H9 (cell line): ENCODE measurements at regions not wholly inside any gene's neighbourhood (a gene's known extent, or its start where the extent isn't known, plus 50 kb on each side); places are given as distances from the start of the nearest gene placed in this dataset.

ENCODE experiments used
- DNase-seq: peaks from one replicate; pipeline ENCODE4 v3.0.0-alpha.2; 2017
- H2AFZ ChIP-seq: one replicate; pipeline ENCODE4 v1.6.1; 2013; ENCODE audit warnings: mild to moderate bottlenecking, low read length, control low read depth, moderate library complexity
- H2AK5ac ChIP-seq: 2 replicates; pipeline ENCODE4 v1.6.1; 2013; ENCODE audit warnings: low read length, control low read depth, mixed read lengths; ENCODE audit not compliant: insufficient read length
- H2BK120ac ChIP-seq: one replicate; pipeline ENCODE4 v1.6.1; 2013; ENCODE audit warnings: low read depth, mild to moderate bottlenecking, low read length, control low read depth, inconsistent platforms; ENCODE audit not compliant: poor library complexity, severe bottlenecking
- H2BK12ac ChIP-seq: 2 replicates; pipeline ENCODE4 v1.6.1; 2013; ENCODE audit warnings: low read length, control low read depth, mixed read lengths, low read depth; ENCODE audit not compliant: insufficient read length
- H2BK15ac ChIP-seq: 2 replicates; pipeline ENCODE4 v1.6.1; 2013; ENCODE audit warnings: low read depth, low read length, control low read depth
- H2BK20ac ChIP-seq: one replicate; pipeline ENCODE4 v1.6.1; 2013; ENCODE audit warnings: low read depth, mild to moderate bottlenecking, low read length, control low read depth, inconsistent platforms; ENCODE audit not compliant: poor library complexity, severe bottlenecking
- H2BK5ac ChIP-seq: 2 replicates; pipeline ENCODE4 v1.6.1; 2013; ENCODE audit warnings: low read length, control low read depth, mixed read lengths; ENCODE audit not compliant: insufficient read length
- H3K14ac ChIP-seq: 2 replicates; pipeline ENCODE4 v1.6.1; 2013; ENCODE audit warnings: low read length, control low read depth; ENCODE audit not compliant: insufficient read depth
- H3K18ac ChIP-seq: 2 replicates; pipeline ENCODE4 v1.6.1; 2013; ENCODE audit warnings: low read depth, mild to moderate bottlenecking, mixed read lengths, low read length, control low read depth; ENCODE audit not compliant: insufficient read length
- H3K23ac ChIP-seq: 2 replicates; pipeline ENCODE4 v1.6.1; 2013; ENCODE audit warnings: low read length, control low read depth, mixed read lengths, low read depth; ENCODE audit not compliant: insufficient read length
- H3K23me2 ChIP-seq: 2 replicates; pipeline ENCODE4 v1.6.1; 2013; ENCODE audit warnings: low read depth, mild to moderate bottlenecking, mixed read lengths, low read length, control low read depth; ENCODE audit not compliant: insufficient read length, poor library complexity, severe bottlenecking
- H3K27ac ChIP-seq: 2 replicates; pipeline ENCODE4 v1.5.1; 2013; ENCODE audit warnings: low read length, control low read depth, mixed read lengths, low read depth; ENCODE audit not compliant: insufficient read length
- H3K27me3 ChIP-seq: 2 replicates; pipeline ENCODE4 v1.6.1; 2013; ENCODE audit warnings: low read length, control low read depth, inconsistent platforms; ENCODE audit not compliant: insufficient read depth
- H3K4ac ChIP-seq: 2 replicates; pipeline ENCODE4 v1.6.1; 2013; ENCODE audit warnings: low read depth, mild to moderate bottlenecking, control low read depth, inconsistent platforms, low read length, moderate library complexity
- H3K4me1 ChIP-seq: 2 replicates; pipeline ENCODE4 v1.6.1; 2013; ENCODE audit warnings: low read length, control low read depth, inconsistent platforms; ENCODE audit not compliant: insufficient read depth
- H3K4me2 ChIP-seq: 2 replicates; pipeline ENCODE4 v1.6.1; 2013; ENCODE audit warnings: low read length, control low read depth, mixed read lengths; ENCODE audit not compliant: insufficient read length, insufficient read depth
- H3K56ac ChIP-seq: 2 replicates; pipeline ENCODE4 v1.6.1; 2013; ENCODE audit warnings: low read depth, mild to moderate bottlenecking, mixed read lengths, low read length, control low read depth; ENCODE audit not compliant: insufficient read length
- H3K79me1 ChIP-seq: 2 replicates; pipeline ENCODE4 v1.6.1; 2013; ENCODE audit warnings: low read depth, mild to moderate bottlenecking, moderate library complexity, low read length, control low read depth, inconsistent platforms; ENCODE audit not compliant: insufficient read depth, poor library complexity, severe bottlenecking
- H3K79me2 ChIP-seq: 2 replicates; pipeline ENCODE4 v1.6.1; 2013; ENCODE audit warnings: low read length, control low read depth, inconsistent platforms; ENCODE audit not compliant: insufficient read depth
- H3K9ac ChIP-seq: 2 replicates; pipeline ENCODE4 v1.6.1; 2013; ENCODE audit warnings: low read length, control low read depth, mixed read lengths; ENCODE audit not compliant: insufficient read length; ENCODE audit errors: extremely low read depth
- H3K9me3 ChIP-seq: one replicate; pipeline ENCODE4 v1.6.1; 2013; ENCODE audit warnings: low read depth, low read length, inconsistent platforms; ENCODE audit not compliant: control insufficient read depth
- H3T11ph ChIP-seq: one replicate; pipeline ENCODE4 v1.6.1; 2013; ENCODE audit warnings: mild to moderate bottlenecking, low read length, control low read depth, inconsistent platforms
- H4K20me1 ChIP-seq: one replicate; pipeline ENCODE4 v1.6.1; 2013; ENCODE audit not compliant: control insufficient read depth, insufficient read length, insufficient read depth
- H4K5ac ChIP-seq: 2 replicates; pipeline ENCODE4 v1.6.1; 2013; ENCODE audit warnings: low read depth, mild to moderate bottlenecking, mixed read lengths, low read length, control low read depth; ENCODE audit not compliant: insufficient read length
- H4K8ac ChIP-seq: replicated peaks from 2 replicates; pipeline ENCODE4 v1.6.1; 2013; ENCODE audit warnings: low read length, control low read depth, mixed read lengths, low read depth; ENCODE audit not compliant: insufficient read length
- H4K91ac ChIP-seq: 2 replicates; pipeline ENCODE4 v1.6.1; 2013; ENCODE audit warnings: low read depth, mild to moderate bottlenecking, moderate library complexity, mixed read lengths, low read length, control low read depth; ENCODE audit not compliant: insufficient read length
- H3K27ac Mint-ChIP-seq, 3 experiments: 2 replicates in 2 of 3; 3 replicates in 1 of 3; pipeline ENCODE4 v1.8.0; 2020 to 2021; ENCODE audit warnings: mixed read lengths in 3 of 3, mild to moderate bottlenecking in 1 of 3, moderate library complexity in 1 of 3
- H3K27me3 Mint-ChIP-seq: 2 replicates; pipeline ENCODE4 v1.8.0; 2021; ENCODE audit warnings: low read depth, mild to moderate bottlenecking, moderate library complexity, mixed read lengths
- H3K36me3 Mint-ChIP-seq, 3 experiments: 2 replicates in 2 of 3; 3 replicates in 1 of 3; pipeline ENCODE4 v1.8.0; 2020 to 2021; ENCODE audit warnings: low read depth in 3 of 3, mixed read lengths in 3 of 3; ENCODE audit not compliant: insufficient read depth in 1 of 3
- H3K4me1 Mint-ChIP-seq, 2 experiments: 2 replicates each; pipeline ENCODE4 v1.8.0; 2020; ENCODE audit warnings: mixed read lengths in 2 of 2
- H3K4me3 Mint-ChIP-seq, 2 experiments: 2 replicates in 1 of 2; 3 replicates in 1 of 2; pipeline ENCODE4 v1.8.0; 2020 to 2021; ENCODE audit warnings: mild to moderate bottlenecking in 2 of 2, mixed read lengths in 2 of 2, moderate library complexity in 1 of 2
- H3K9me3 Mint-ChIP-seq, 2 experiments: 2 replicates in 1 of 2; 3 replicates in 1 of 2; pipeline ENCODE4 v1.8.0; 2020; ENCODE audit warnings: mild to moderate bottlenecking in 2 of 2, mixed read lengths in 2 of 2, moderate library complexity in 1 of 2
- WGBS: extraction: QIAGEN DNeasy Blood & Tissue Kit; methylation state at CpG from one replicate; pipeline ENCODE4 v1.1.7; 2013; ENCODE audit warnings: missing lambda C conversion rate, low lambda C conversion rate, mixed read lengths; ENCODE audit not compliant: insufficient read length; ENCODE audit errors: extremely low coverage; 5-methylcytosine and 5-hydroxymethylcytosine counted together
- TF ChIP-seq, protein P1 (sequence below): fragments of 200-600 bp; sonication (generic); conservative IDR thresholded peaks from 3 replicates; pipeline ENCODE4 v1.8.0; 2021; ENCODE audit warnings: antibody characterized with exemption, mild to moderate bottlenecking

DNA sequence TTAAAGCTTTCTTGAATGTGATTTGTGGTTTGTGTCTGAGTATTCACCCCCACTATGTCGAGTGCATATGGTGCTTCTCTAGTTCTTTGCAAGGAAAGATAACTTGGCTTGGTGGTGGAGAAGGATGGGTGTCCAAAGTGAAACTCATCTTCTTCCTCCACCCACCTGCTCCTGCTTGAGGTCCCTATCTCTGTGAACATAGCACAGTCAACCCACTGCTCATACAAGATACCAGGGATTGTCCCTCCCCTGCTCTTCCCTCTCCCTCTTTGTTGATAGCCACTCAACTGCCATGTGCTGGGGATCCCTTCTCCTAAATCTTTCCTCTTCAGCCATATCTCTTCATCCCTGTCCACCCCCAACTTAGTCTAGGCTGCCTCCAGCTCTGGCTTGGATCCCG is 176.5 kb downstream of the ASCL4 start:
- H3K23me2 ChIP-seq, result no peaks in the 10 kb centered on the region
- no peak overlapping the region for H2BK12ac ChIP-seq
- Mint-ChIP-seq H3K27me3 (peaks cover 46% of the 10 kb centered on the region), H3K9me3 (no peaks in the 10 kb centered on the region), H3K36me3 (no peaks in the 10 kb centered on the region), H3K27ac (no peak overlapping the region), H3K4me1 (no peaks in the 10 kb centered on the region), H3K4me3 (no peak overlapping the region)
- H3K4me1 ChIP-seq, result no peaks in the 10 kb centered on the region
- no peak overlapping the region for H3K27ac ChIP-seq
- H2BK120ac ChIP-seq, result no peak overlapping the region
- no peak overlapping the region for H2BK15ac ChIP-seq
- no peak overlapping the region for H3K23ac ChIP-seq
- TF ChIP-seq, protein P1, sequence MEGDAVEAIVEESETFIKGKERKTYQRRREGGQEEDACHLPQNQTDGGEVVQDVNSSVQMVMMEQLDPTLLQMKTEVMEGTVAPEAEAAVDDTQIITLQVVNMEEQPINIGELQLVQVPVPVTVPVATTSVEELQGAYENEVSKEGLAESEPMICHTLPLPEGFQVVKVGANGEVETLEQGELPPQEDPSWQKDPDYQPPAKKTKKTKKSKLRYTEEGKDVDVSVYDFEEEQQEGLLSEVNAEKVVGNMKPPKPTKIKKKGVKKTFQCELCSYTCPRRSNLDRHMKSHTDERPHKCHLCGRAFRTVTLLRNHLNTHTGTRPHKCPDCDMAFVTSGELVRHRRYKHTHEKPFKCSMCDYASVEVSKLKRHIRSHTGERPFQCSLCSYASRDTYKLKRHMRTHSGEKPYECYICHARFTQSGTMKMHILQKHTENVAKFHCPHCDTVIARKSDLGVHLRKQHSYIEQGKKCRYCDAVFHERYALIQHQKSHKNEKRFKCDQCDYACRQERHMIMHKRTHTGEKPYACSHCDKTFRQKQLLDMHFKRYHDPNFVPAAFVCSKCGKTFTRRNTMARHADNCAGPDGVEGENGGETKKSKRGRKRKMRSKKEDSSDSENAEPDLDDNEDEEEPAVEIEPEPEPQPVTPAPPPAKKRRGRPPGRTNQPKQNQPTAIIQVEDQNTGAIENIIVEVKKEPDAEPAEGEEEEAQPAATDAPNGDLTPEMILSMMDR, result no peak
- no peak for DNase-seq
- H3K79me2 ChIP-seq, result no peaks in the 10 kb centered on the region
- H3T11ph ChIP-seq, result no peak overlapping the region
- H4K5ac ChIP-seq, result no peak overlapping the region
- H3K4me2 ChIP-seq, result no peak overlapping the region
- no peak overlapping the region for H2AK5ac ChIP-seq
- no peaks in the 10 kb centered on the region for H4K20me1 ChIP-seq
- H3K56ac ChIP-seq, result no peak overlapping the region
- no peak overlapping the region for H3K14ac ChIP-seq
- no peaks in the 10 kb centered on the region for H3K79me1 ChIP-seq
- no peak overlapping the region for H3K4ac ChIP-seq
- H3K18ac ChIP-seq, result no peak overlapping the region
- WGBS, result no CpG with 5 or more reads among the region's 2 CpGs
- H2BK5ac ChIP-seq, result no peak overlapping the region
- H2BK20ac ChIP-seq, result no peak overlapping the region
- no peak overlapping the region for H4K8ac ChIP-seq
- no peaks in the 10 kb centered on the region for H3K9me3 ChIP-seq
- no peak overlapping the region for H2AFZ ChIP-seq
- H3K27me3 ChIP-seq, result no peaks in the 10 kb centered on the region
- H4K91ac ChIP-seq, result no peak overlapping the region
- no peak overlapping the region for H3K9ac ChIP-seq
